ENCODE measurements at regions not wholly inside any gene's neighbourhood (a gene's known extent, or its start where the extent isn't known, plus 50 kb on each side); places are given as distances from the start of the nearest gene placed in this dataset.

DNA sequence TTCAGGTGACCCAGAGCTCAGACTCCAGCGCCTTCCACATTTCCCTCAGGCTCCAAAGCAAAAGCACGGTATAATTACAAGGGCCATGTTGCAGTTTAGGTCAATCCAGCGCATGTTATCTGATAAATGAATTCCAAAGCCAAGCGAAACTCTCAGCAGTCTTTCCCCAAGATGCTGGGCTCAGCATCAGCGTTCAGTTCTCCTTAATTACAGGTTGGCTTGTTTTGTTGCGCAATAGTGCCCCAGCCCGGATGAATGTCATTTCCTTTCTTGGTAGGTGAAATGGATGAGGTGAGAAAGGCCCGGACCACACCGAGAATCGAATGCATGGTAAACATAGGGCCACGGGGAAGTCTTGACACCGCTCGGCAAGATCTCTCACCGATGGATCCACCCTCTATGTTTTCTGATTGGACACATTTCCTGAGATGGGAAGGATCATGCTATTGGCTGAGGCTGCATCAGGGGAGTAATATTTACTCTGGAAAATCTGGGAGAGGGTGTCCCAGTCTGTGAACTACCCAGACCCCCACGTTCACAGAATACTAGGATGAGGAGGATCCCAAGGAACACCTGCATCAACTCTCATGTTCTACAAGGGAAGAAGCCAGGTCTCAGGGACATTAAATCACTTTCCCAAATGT is 221.2 kb upstream of the ANKRD55 start:
- no peak for TF ChIP-seq POLR2AphosphoS5 (IDR thresholded peaks at IDR 0.05; ENCODE audit: low read depth, low read length)
- no peak for TF ChIP-seq POLR2A (IDR thresholded peaks at IDR 0.05; ENCODE audit: low read depth, low read length)
- TF ChIP-seq TAF1 (IDR thresholded peaks at IDR 0.05; ENCODE audit: borderline replicate concordance, low read depth, low read length), result no peak
- FAIRE-seq (no peak), DNase-seq (ENCODE audit: insufficient read length) (no peak)

- TF ChIP-seq POLR2AphosphoS5 (IDR thresholded peaks at IDR 0.05; ENCODE audit: low read depth, low read length) (no peak), TAF1 (IDR thresholded peaks at IDR 0.05; ENCODE audit: borderline replicate concordance, low read depth, low read length) (no peak), POLR2A (IDR thresholded peaks at IDR 0.05; ENCODE audit: low read depth, low read length) (no peak)
- FAIRE-seq (no peak), DNase-seq (ENCODE audit: insufficient read length) (no peak)
Measured at GRCh38 chr5:56451742-56452141, 218.6 kb upstream of the ANKRD55 start.

DNA sequence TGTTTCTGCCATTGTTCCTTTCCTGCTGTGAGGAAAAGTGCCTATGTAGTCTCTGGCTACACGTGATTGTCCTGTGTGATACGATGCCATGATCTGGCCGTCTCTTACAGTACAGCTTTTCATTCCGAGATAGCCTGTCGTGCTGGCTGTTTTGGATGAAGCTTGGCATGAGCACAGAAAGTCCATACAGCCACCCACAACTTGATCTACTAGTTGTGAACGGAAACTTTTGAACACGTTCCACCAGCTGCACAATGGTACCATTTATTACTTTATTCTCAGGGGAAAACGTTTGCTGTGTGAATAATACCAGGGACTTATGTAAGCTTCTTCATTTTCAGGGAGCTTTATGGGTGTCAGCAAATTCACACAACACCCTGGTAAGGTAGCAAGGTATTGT is 217.6 kb upstream of the ANKRD55 start:
- FAIRE-seq (no peak), DNase-seq (ENCODE audit: insufficient read length) (no peak)
- TF ChIP-seq TAF1 (IDR thresholded peaks at IDR 0.05; ENCODE audit: borderline replicate concordance, low read depth, low read length) (no peak), POLR2A (IDR thresholded peaks at IDR 0.05; ENCODE audit: low read depth, low read length) (no peak), POLR2AphosphoS5 (IDR thresholded peaks at IDR 0.05; ENCODE audit: low read depth, low read length) (no peak)

DNA sequence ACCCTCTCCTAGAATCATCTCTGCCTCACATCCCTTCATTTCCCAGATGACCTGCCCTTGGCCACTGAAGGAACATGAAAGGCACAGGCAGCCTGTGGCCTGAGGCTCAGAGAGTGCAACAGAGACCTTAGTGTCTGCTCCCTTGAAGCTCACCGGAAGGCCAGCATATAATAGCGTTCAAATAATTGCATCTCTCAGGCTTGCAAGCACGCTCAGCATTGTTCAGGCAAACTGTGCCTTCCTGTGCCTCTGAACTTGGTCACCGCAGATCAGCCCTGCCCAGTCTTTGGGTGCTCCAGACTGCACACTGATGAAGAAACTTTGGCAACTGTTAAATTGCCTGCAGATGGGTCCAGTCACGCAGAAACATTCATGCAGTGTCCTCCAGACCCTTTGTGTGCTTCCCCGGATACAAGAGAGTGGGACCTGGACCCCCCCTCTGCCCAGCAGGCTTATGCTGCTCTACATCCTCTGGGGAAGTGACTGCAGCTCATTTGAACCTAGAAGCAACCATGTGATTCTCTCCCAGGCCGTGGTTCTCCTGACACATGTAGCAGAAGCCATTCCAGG is 216.0 kb upstream of the ANKRD55 start:
- FAIRE-seq, result no peak
- TF ChIP-seq POLR2A (IDR thresholded peaks at IDR 0.05; ENCODE audit: low read depth, low read length), result no peak
- TF ChIP-seq POLR2AphosphoS5 (IDR thresholded peaks at IDR 0.05; ENCODE audit: low read depth, low read length), result no peak
- no peak for TF ChIP-seq TAF1 (IDR thresholded peaks at IDR 0.05; ENCODE audit: borderline replicate concordance, low read depth, low read length)
- DNase-seq (ENCODE audit: insufficient read length), result no peak

DNA sequence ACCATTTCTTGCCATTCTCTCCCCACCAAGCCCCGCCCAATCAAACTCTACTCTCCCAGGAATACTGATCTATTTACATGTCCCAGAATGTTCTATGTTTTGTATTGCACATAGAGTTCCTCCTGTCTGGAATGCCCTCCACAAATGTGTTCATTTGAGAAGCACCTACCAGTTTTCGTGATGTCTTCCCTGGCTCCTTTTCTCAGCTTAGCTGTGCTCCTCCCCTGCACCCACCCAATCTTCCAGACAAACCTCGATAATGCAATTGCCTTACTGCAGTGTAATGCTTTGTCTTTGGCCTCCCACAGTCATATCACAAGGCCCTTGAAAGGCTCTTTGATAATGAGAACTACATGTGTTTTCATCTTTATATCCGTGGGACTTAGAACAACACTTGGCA is 214.5 kb upstream of the ANKRD55 start:
- no peak for TF ChIP-seq POLR2A (IDR thresholded peaks at IDR 0.05; ENCODE audit: low read depth, low read length)
- no peak for TF ChIP-seq POLR2AphosphoS5 (IDR thresholded peaks at IDR 0.05; ENCODE audit: low read depth, low read length)
- no peak for TF ChIP-seq TAF1 (IDR thresholded peaks at IDR 0.05; ENCODE audit: borderline replicate concordance, low read depth, low read length)
- DNase-seq (ENCODE audit: insufficient read length) (no peak), FAIRE-seq (no peak)

DNA sequence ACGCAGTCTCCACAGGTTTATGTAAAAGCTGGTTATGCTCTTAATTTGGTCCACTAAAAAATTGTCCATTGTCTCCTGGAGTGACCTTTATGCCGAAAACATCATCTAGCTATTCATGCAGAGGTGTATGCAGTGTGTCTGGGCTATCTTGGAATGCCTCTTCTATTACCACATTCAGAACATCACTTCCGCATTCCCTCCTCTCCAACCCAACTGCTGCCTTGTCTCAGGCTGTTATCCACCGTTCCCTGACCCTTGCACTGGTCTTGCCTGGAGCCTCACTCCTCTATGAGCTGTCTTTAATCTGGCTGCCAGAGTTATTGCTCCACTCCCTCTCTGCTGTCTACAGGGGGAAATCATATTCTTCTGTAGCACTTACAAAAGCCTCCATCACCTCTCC is 214.1 kb upstream of the ANKRD55 start:
- FAIRE-seq (no peak), DNase-seq (ENCODE audit: insufficient read length) (no peak)
- TF ChIP-seq POLR2AphosphoS5 (IDR thresholded peaks at IDR 0.05; ENCODE audit: low read depth, low read length) (no peak), TAF1 (IDR thresholded peaks at IDR 0.05; ENCODE audit: borderline replicate concordance, low read depth, low read length) (no peak), POLR2A (IDR thresholded peaks at IDR 0.05; ENCODE audit: low read depth, low read length) (no peak)

DNA sequence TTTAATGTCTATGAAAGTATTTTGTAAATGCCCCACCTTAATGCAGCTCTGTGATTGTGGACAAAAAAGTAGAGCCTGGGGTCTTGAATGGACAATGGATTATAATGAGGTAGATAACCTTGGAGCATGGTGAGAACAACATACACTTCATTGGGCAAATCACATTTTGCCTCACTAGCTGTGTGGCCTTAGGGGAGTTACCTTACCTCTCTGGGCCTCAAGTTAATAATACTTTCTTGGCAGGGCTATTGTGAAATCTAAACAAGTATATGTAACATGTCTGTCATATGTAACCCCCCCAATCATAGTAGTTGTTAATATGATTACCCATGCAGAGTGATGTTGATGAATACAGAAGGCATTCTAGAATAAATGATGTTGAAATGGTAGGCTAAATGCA is 213.6 kb upstream of the ANKRD55 start:
- no peak for FAIRE-seq
- TF ChIP-seq POLR2A (IDR thresholded peaks at IDR 0.05; ENCODE audit: low read depth, low read length) (no peak), TAF1 (IDR thresholded peaks at IDR 0.05; ENCODE audit: borderline replicate concordance, low read depth, low read length) (no peak), POLR2AphosphoS5 (IDR thresholded peaks at IDR 0.05; ENCODE audit: low read depth, low read length) (no peak)
- no peak for DNase-seq (ENCODE audit: insufficient read length)

GRCh38 chr5:56443826-56444225 is 210.7 kb upstream of the ANKRD55 start:
- TF ChIP-seq POLR2A (IDR thresholded peaks at IDR 0.05; ENCODE audit: low read depth, low read length) (no peak), TAF1 (IDR thresholded peaks at IDR 0.05; ENCODE audit: borderline replicate concordance, low read depth, low read length) (no peak), POLR2AphosphoS5 (IDR thresholded peaks at IDR 0.05; ENCODE audit: low read depth, low read length) (no peak)
- FAIRE-seq (no peak), DNase-seq (ENCODE audit: insufficient read length) (no peak)

- no peak for FAIRE-seq
- no peak for DNase-seq (ENCODE audit: insufficient read length)
Measured at GRCh38 chr5:56440871-56441740, 208.0 kb upstream of the ANKRD55 start.

DNA sequence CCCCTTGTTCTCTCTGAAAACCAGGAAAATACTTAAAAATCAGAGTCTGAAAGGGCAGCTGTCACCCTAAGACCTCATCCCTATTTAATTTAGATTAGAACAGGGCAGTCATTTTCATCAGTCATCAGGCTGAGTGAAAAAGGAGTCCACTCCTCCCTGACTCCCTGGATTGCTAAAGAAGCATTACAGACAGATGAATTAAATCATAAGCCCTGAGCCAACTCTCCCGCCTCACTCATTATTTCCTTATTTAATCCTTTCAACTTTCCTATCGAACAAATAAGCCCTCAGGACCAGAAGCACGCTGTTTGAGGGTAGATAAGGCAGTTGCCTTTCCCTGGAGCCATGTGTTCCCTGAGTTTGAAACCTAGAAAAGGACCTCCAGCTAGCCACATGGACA is 201.9 kb upstream of the ANKRD55 start:
- TF ChIP-seq POLR2AphosphoS5 (IDR thresholded peaks at IDR 0.05; ENCODE audit: low read depth, low read length), result no peak
- no peak for FAIRE-seq
- no peak for DNase-seq (ENCODE audit: insufficient read length)

More at GRCh38 chr5:56440871-56441740, 208.0 kb upstream of the ANKRD55 start:
- no peak for TF ChIP-seq TAF1 (IDR thresholded peaks at IDR 0.05; ENCODE audit: borderline replicate concordance, low read depth, low read length)
- TF ChIP-seq POLR2AphosphoS5 (IDR thresholded peaks at IDR 0.05; ENCODE audit: low read depth, low read length), result no peak
- TF ChIP-seq POLR2A (IDR thresholded peaks at IDR 0.05; ENCODE audit: low read depth, low read length), result no peak

DNA sequence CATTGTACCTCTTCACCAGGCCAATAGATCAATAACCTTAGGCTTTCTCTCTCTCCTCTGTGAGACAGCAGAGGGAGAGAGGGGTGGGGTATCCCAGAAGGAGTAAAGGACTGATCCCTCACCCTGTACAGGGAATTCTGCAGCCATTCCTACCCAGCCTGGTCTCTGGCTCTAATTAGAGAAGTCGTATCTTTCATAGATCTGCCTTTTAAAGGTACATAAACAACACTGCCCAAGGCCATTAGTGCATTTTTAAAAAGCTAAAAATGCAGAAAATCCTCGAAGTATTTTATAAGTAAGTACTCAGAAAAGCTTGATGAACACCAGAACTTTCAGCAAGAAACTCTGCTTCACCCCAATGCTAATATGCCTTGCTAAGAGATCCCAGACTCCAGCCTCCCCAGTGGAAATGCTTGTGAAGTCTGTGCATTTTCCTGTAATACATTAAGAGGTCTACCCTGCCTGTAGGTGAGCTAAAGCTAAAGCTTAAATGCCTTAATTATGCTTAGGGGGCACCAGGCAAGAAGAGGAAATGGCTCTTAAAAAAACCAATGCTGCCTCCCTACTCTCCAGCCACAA is 200.0 kb upstream of the ANKRD55 start:
- no peak for DNase-seq (ENCODE audit: insufficient read length)
- FAIRE-seq, result no peak
- TF ChIP-seq POLR2A (IDR thresholded peaks at IDR 0.05; ENCODE audit: low read depth, low read length), result no peak
- no peak for TF ChIP-seq POLR2AphosphoS5 (IDR thresholded peaks at IDR 0.05; ENCODE audit: low read depth, low read length)
- no peak for TF ChIP-seq TAF1 (IDR thresholded peaks at IDR 0.05; ENCODE audit: borderline replicate concordance, low read depth, low read length)
